ENCODE measurements at regions not wholly inside any gene's neighbourhood (a gene's known extent, or its start where the extent isn't known, plus 50 kb on each side); places are given as distances from the start of the nearest gene placed in this dataset.

DNA sequence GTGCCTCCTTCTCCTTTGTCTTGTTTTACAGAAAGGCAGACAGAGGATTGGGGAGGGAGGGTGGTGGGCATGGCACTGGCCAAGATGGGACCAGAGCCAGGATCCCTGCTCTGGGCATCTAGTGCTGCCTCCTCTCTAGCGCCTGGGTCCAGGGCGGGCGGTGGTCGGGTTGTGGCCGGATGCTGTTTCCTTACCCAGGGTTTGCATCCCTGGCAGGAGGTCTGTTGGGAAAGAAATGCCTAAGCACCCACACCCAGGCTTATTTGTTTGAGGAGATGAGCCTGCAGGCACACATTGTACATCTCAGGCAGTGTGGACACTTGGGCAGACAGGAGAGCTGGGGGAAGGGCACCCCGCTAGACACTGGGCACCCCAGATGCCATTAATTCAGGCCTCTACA is 102.3 kb upstream of the PCBD1 start:
- Histone ChIP-seq H4K20me1 (ENCODE audit: insufficient read depth, low read length) (no peaks in the 10 kb centered on the region), H3K9me3 (ENCODE audit: low read length) (no peaks in the 10 kb centered on the region), H3K4me3 (ENCODE audit: low read depth, low read length, poor library complexity, severe bottlenecking) (no peak overlapping the region), H3K4me1 (ENCODE audit: insufficient read depth, low read length, severe bottlenecking) (no peaks in the 10 kb centered on the region), H2AFZ (ENCODE audit: low read length) (no peak overlapping the region), H3K9ac (ENCODE audit: low read length) (no peak overlapping the region), H3K79me2 (ENCODE audit: insufficient read depth, low read length) (no peaks in the 10 kb centered on the region), H3K27ac (ENCODE audit: low read depth, low read length, poor library complexity, severe bottlenecking) (no peak overlapping the region), H3K9me2 (ENCODE audit: low read depth, low read length) (no peaks in the 10 kb centered on the region), H3K4me2 (ENCODE audit: low read length) (no peak overlapping the region), H3K27me3 (ENCODE audit: insufficient read depth, low read length) (no peaks in the 10 kb centered on the region), H3F3A (ENCODE audit: insufficient read depth, low read length) (no peaks in the 10 kb centered on the region), H3K36me3 (ENCODE audit: insufficient read depth, low read length) (no peaks in the 10 kb centered on the region)
- no peak for TF ChIP-seq EZH2 (IDR thresholded peaks at IDR 0.05; ENCODE audit: borderline replicate concordance, low read length)
- TF ChIP-seq, protein P1, sequence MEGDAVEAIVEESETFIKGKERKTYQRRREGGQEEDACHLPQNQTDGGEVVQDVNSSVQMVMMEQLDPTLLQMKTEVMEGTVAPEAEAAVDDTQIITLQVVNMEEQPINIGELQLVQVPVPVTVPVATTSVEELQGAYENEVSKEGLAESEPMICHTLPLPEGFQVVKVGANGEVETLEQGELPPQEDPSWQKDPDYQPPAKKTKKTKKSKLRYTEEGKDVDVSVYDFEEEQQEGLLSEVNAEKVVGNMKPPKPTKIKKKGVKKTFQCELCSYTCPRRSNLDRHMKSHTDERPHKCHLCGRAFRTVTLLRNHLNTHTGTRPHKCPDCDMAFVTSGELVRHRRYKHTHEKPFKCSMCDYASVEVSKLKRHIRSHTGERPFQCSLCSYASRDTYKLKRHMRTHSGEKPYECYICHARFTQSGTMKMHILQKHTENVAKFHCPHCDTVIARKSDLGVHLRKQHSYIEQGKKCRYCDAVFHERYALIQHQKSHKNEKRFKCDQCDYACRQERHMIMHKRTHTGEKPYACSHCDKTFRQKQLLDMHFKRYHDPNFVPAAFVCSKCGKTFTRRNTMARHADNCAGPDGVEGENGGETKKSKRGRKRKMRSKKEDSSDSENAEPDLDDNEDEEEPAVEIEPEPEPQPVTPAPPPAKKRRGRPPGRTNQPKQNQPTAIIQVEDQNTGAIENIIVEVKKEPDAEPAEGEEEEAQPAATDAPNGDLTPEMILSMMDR (IDR thresholded peaks at IDR 0.05; ENCODE audit: low read length), result no peak

DNA sequence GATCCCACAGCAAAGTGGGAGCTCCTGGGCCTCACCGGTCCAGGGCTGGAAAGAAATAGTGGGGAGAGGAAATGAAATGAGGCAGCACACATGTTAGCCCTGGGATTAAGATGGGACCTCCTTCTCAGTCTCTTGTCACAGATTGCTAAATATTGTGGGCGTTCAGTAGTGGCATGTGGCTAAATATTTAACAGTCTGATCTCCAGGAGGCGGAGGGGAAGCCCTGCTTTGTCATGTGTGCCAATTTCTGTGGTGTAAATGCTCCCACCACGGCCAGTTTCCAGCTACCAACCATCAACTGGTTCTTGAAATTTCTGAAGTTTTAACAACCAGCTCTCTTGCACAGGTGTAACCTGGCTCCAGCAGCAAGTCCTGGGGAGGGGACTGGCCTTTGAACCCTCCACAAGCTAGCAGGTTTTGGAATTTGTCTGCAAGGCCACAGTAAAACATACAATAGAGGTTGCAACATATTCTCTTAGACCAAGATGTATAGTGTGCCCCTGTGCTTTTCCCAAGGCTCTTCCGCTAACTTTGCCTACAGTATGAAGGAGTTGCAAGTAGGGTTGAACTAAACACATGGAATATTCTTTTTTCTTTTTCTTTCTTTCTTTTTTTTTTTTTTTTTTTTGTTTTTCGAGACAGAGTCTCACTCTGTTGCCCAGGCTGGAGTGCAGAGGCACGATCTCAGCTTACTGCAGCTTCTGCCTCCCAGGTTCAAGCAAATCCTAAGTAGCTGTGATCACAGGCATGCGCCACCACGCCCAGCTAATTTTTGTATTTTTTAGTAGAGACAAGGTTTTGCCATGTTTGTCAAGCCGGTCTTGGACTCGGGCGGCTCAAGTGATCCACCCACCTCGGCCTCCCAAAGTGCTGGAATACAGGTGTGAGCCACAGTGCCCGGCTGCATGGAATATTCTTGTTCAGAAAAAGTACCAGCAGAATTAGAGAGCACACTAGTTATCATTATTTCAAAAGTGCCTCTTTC is 103.1 kb upstream of the PCBD1 start:
- Histone ChIP-seq H3K9me3 (ENCODE audit: low read length) (no peaks in the 10 kb centered on the region), H3K9ac (ENCODE audit: low read length) (no peak overlapping the region), H3K79me2 (ENCODE audit: insufficient read depth, low read length) (no peaks in the 10 kb centered on the region), H3F3A (ENCODE audit: insufficient read depth, low read length) (no peaks in the 10 kb centered on the region), H3K4me1 (ENCODE audit: insufficient read depth, low read length, severe bottlenecking) (no peaks in the 10 kb centered on the region), H3K4me3 (ENCODE audit: low read depth, low read length, poor library complexity, severe bottlenecking) (no peak overlapping the region), H3K36me3 (ENCODE audit: insufficient read depth, low read length) (no peaks in the 10 kb centered on the region), H3K27ac (ENCODE audit: low read depth, low read length, poor library complexity, severe bottlenecking) (no peak overlapping the region), H2AFZ (ENCODE audit: low read length) (no peak overlapping the region), H3K9me2 (ENCODE audit: low read depth, low read length) (no peaks in the 10 kb centered on the region), H4K20me1 (ENCODE audit: insufficient read depth, low read length) (no peaks in the 10 kb centered on the region), H3K4me2 (ENCODE audit: low read length) (no peak overlapping the region), H3K27me3 (ENCODE audit: insufficient read depth, low read length) (0 out of 2 replicates have a peak, but pooled peaks cover 3% of the 10 kb centered on the region)
- TF ChIP-seq, protein P1 (IDR thresholded peaks at IDR 0.05; ENCODE audit: low read length), result no peak
- TF ChIP-seq EZH2 (IDR thresholded peaks at IDR 0.05; ENCODE audit: borderline replicate concordance, low read length), result no peak

DNA sequence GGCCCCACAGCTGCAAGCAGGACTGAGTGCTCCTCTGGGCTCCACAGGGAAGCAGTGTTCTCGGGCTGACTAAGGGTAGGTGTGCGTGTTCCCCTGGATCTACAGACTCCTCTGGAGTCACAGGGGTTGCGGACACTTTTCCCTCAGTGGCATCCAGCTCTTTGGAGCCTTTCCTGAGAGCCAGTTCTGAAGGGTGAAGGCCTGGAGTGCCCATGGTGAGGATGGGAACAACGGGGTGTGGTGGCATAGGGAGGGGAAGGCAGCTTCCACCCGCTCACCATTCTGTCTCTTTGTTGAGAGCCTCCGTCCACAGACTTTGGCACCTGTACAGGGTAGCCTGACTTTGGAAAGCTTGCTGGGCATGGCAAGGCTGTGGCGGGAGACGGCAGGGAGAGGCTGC is 104.1 kb upstream of the PCBD1 start:
- H3K4me1 ChIP-seq (ENCODE audit: insufficient read depth, low read length, severe bottlenecking), result no peaks in the 10 kb centered on the region
- H3F3A ChIP-seq (ENCODE audit: insufficient read depth, low read length), result no peaks in the 10 kb centered on the region
- no peak for TF ChIP-seq EZH2 (IDR thresholded peaks at IDR 0.05; ENCODE audit: borderline replicate concordance, low read length)
- TF ChIP-seq, protein P1 (IDR thresholded peaks at IDR 0.05; ENCODE audit: low read length), result no peak
- no peaks in the 10 kb centered on the region for H3K9me3 ChIP-seq (ENCODE audit: low read length)
- no peak overlapping the region for H3K27ac ChIP-seq (ENCODE audit: low read depth, low read length, poor library complexity, severe bottlenecking)
- H3K36me3 ChIP-seq (ENCODE audit: insufficient read depth, low read length), result no peaks in the 10 kb centered on the region
- H3K9ac ChIP-seq (ENCODE audit: low read length), result no peak overlapping the region
- H2AFZ ChIP-seq (ENCODE audit: low read length), result no peak overlapping the region
- H3K27me3 ChIP-seq (ENCODE audit: insufficient read depth, low read length), result 0 out of 2 replicates have a peak, but pooled peaks cover 9% of the 10 kb centered on the region
- no peaks in the 10 kb centered on the region for H4K20me1 ChIP-seq (ENCODE audit: insufficient read depth, low read length)
- no peak overlapping the region for H3K4me3 ChIP-seq (ENCODE audit: low read depth, low read length, poor library complexity, severe bottlenecking)
- H3K4me2 ChIP-seq (ENCODE audit: low read length), result no peak overlapping the region
- no peaks in the 10 kb centered on the region for H3K79me2 ChIP-seq (ENCODE audit: insufficient read depth, low read length)
- H3K9me2 ChIP-seq (ENCODE audit: low read depth, low read length), result no peaks in the 10 kb centered on the region
